ENCODE measurements at regions not wholly inside any gene's neighbourhood (a gene's known extent, or its start where the extent isn't known, plus 50 kb on each side); places are given as distances from the start of the nearest gene placed in this dataset.

DNA sequence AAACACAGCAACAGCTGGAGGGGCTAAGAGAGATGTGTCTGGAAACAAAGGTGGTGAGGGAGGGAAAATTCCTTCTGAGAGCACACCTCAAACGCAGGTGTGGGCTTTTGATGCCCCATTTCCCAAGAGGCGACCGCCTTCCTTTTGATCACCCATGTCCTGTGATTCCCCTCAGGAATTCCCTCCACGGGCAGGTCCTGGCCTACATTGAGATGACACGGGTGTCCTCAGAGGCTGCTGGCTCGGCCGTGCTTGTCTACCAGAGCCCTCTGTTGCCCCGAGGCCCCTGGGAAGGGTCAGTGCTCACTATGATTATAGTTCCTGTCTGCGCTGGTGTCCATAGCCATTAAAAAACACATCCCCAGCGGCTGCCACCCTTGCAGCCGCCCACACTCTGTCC is 242.6 kb downstream of the TFAP2C start:
- TF ChIP-seq CTCF (conservative IDR thresholded peaks at IDR 0.05; ENCODE audit: low read depth, low read length) (no peak), EZH2 (IDR thresholded peaks at IDR 0.05; ENCODE audit: borderline replicate concordance, low read depth, low read length, poor library complexity, severe bottlenecking) (no peak)
